ENCODE measurements at regions not wholly inside any gene's neighbourhood (a gene's known extent, or its start where the extent isn't known, plus 50 kb on each side); places are given as distances from the start of the nearest gene placed in this dataset.
A peak's percentile ranks its signal among the peaks of the same experiment; 100 is the strongest.

DNA sequence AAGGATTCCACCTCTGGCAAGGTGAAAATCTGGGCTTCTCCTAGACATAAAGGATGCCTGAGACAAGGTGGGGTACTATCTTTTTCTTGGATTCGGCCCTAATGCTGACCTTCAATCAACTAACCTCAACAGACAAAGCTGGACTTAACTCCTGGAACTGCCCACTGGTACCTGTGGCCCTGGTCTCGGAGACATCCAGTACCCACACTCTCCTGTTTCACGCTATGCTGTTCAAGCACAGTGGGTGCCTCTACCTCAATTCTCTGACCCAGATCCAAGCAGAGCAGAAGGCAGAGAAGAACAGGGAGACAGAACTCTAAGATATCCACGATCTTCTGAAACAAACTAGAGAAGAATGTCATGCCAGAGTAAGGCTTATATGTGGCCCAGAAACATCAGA lies 189.8 kb upstream of the FOXQ1 start:
- no peak for DNase-seq (ENCODE audit: low read depth)

DNA sequence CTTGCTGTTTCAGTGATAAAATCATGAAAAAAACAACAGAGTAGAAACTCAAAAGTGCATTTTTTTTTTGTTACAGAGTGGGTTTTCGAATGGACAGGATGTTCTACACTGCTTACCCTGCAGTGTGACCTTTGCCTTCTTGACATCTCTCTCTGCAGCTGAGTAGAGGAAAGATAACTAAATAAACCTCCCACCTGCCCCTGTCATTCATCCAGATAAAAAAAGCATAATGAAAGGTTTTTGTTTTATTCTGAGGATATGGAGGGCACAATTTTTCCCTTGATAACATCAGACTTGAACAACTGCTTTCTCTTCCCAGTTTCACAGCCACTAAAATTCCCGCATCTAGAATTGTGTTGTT lies 193.6 kb upstream of the FOXQ1 start:
- no peak for DNase-seq (ENCODE audit: low read depth)

DNA sequence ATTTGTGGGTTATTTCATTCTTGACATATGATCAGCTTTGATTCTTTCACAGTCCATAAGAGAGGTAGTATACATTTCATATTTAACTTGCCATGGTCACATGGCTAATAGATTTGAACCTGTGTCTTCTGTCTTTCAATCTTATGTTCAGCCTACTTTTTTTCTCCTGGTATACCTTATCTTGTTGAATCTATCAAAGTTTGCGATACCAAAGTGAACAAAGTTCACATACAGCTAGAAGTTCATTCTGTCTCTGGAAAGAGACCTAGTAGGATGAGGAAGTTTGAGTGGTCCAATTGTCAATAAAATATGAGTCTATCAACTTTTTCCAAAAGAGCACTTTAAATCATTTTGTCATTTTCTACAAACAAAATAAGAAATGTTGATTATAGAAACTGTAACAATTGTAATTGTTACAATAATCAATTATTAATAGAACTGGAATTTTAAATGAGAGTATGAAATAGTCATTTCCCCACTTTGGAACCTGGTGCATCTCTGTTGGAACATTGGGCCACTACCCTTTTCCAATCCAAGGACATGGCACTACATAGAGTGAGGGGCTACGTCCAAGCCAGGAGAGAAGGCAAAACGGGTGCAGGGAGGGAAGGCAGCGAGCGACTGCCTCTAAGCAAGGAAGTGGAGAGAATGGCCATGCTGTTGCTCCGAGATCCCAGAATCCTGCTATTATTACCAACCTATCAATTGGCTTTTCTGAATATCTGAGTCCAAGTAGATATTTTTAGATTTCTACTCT lies 194.2 kb upstream of the FOXQ1 start:
- no peak for DNase-seq (ENCODE audit: low read depth)

DNA sequence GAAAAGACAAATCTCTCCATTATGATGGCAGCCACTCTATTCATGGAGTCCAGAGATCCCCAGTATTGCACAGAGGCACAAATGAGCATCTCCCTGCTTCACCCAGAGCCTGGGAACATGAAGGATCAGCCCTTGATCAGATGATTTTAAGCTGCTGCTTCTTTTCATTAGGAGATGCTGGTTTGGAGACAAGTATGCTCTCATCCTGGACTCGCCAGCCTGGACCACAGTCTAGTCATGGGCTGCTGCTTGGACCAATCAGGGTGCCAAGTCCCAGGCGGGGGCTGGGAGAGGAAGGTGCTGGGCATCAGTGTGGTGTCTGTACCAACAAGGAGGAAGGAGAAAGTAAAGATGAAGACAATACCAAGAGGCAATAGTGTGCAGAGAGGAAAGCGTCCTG lies 195.7 kb upstream of the FOXQ1 start:
- DNase-seq (ENCODE audit: low read depth), result no peak

DNA sequence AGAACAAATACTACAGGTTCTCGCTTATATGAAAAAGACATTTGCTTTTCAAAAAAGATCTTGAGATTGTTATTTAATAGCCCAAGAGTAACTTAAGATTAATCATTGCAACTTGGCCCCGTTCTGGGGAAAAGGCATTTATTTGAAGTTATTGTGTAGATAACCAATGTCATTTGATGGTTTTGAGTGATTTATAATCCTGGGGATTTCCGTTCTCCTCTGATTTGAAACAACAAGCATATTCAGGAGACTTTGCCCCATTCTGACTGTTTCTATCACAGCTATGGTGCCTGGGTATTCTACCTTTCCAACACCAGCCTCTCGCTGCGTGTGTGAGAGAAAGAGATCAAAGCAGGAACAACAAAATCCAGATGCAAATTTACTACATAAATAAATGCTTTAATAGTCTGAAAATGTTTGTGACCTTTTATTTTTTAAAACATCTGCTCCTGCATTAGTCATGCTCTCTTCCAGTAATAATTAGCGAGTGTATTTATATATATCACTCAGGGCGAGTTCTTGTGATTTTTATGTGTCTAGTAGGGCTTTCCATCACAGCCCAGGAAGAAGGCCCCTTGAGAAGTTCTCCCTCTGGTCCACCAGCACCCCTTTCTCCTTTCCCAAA lies 197.9 kb upstream of the FOXQ1 start:
- DNase-seq (ENCODE audit: low read depth), result no peak

DNA sequence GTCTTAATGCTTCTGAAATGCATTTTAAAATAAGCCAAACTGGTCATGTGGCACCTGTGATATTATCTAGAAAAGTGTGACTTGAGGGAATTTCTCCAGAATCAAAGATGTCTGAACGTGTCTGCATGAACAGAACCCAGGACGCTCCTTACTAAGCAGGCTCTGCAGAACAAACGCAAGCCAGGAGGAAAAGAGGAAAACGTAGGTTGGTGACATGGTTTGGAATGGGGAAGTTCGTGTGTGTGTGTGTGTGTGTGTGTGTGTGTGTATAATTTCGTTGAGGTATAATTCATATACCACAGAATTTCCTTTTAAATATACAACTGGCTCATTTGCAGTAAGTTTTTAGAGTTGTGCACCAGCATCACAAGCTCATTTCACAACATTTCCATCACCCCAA lies 200.5 kb upstream of the FOXQ1 start:
- no peak for DNase-seq (ENCODE audit: low read depth)

DNA sequence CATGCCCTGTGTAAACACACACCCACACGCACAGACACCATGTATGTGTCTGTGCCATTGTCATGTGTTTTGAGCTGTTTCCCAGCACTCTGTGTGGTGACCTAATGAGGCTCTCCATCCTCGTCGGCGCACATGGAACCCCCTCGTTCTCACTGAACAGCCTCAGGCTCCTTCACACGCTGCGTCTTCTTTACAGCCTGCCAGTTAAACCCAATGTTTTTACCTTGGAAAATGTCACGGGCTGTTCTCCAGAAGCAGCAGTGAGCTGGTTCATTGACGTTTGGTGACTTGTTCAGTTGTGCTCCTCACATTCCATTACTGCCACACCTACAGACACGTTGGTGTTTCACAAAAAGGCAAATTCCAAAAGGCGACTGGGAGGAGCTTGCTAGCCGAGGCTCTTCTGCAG lies 201.0 kb upstream of the FOXQ1 start:
- no peak for DNase-seq (ENCODE audit: low read depth)

DNA sequence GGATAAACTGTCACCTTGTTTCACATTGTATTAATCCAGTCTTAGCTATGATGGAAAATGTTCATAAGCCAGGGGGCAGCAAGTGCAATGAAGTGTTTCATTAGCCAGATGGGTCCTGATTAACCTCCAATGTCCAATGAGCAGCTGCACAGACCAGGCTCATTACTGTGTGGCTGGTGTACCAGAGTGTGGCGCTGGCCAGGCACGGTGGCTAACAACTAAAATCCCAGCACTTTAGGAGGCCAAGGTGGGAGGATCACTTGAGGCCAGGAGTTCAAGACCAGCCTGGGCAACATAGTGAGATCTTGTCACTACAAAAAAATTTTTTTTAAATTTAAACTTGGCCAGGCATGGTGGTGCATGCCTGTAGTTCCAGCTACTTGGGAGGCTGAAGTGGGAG lies 201.7 kb upstream of the FOXQ1 start:
- DNase-seq (ENCODE audit: low read depth), result no peak

DNA sequence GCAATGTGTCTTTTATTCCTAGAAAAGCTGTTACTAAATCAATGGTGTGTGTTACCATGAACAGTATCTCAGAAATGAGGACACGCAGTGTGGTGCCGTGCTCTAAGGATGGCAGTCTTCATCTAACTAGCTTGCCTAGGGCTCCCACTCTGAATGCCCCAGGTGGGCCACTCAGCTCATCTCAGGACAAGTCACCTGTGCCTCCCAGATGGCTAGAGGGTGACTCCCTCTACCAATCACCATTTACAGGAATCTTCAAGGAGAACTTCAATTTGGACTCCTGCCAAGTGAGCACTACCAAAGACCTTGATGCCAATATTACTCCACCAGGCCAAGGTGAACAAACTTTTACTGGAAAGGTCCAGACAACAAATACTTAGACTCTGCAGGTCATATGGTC lies 202.8 kb upstream of the FOXQ1 start:
- DNase-seq (ENCODE audit: low read depth), result no peak

DNA sequence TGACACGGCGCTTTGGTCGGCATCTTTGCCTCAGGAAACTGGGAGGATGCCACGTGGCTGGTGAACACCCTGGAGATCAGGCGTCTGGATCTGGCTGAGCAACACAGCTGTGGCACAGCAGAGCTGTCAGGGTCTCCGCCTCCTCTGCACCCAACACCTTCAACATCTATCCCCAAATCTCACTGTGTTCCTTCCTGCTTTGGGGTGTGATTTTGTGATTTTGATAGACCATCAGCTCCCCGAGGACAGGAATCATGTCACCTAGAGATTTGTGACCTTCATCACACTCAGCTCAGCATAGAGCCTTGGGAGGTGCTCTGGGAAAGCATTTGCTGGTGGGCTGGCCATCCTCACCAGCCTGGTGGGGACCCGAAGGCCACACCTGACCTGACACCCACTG lies 203.7 kb upstream of the FOXQ1 start:
- DNase-seq (ENCODE audit: low read depth), result no peak

DNA sequence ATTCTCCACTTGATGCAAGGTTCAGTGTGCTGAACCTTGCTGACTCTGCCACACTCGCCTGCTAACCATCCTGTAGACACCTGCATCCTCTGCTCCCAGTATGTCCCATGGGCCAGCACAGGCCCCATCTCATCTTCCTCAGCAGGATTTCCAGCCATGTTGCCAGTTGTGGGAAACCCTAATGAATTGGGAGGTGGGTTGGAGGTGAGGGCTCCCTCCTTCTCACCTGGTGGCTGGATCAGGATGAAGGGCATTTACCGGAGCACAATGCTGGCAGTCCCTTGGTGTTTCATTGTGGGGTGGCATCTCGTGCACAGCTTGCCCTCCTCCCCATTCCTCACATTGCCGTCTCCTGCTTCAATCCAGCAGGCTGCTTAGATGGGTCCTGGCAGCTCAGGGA lies 204.3 kb upstream of the FOXQ1 start:
- no peak for DNase-seq (ENCODE audit: low read depth)

DNA sequence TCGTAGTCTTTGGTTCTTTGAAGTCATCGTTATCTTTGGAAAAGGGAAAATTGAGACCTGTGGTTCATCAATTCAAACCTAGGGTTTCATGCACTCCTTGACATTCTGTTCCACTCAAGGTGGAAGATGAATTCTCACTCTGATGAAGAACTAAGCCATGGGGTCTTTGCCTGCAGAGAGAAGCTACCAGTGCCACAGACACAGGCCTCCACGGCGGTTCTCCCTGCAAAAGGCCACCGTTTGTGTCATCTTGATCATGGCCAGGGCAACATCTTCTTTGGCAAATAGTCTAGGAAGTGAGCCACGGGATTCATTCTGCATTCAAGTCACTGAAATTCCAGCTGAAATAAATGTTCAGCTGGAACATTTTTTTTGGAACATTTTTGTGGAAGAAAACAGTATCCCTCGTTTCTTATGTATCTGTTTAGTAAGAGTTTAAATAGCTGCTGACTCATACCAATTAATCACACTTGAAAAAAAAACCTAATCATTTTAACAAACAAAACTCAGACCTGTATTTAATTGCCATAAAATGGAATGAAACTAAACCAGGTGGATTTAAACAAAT lies 206.0 kb upstream of the FOXQ1 start:
- DNase-seq (ENCODE audit: low read depth), result no peak

DNA sequence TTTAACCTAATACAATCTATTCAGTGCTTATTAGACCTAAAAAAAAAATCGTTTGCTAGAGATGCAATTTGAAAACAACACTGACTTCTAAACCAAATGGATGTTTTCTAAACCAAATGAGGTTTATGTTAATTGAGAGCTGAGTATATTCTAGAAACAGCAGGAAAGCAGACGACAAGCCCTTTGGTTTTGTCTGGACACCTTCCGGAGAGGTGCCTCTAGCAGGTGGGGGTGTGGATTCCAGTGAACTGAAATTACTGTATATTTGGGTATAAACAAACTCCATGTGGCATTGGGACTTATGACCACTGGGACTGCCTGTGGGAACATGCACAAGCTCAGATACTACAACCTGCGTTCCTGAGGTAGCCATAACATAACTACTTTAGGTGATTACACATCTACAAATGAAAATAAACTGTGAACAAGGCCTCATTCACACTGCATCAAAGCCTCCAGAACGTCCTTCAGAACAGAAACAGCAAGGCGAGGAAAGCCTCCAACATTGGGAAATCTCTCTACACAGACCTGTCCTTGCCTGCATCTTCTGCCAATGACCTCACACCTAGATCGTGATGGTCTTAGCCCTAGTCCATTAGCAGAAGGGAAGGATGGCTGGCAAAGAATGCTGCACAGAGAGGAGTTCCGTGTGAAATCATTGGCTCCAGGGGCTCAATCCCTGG lies 206.8 kb upstream of the FOXQ1 start:
- DNase-seq (ENCODE audit: low read depth), result no peak

DNA sequence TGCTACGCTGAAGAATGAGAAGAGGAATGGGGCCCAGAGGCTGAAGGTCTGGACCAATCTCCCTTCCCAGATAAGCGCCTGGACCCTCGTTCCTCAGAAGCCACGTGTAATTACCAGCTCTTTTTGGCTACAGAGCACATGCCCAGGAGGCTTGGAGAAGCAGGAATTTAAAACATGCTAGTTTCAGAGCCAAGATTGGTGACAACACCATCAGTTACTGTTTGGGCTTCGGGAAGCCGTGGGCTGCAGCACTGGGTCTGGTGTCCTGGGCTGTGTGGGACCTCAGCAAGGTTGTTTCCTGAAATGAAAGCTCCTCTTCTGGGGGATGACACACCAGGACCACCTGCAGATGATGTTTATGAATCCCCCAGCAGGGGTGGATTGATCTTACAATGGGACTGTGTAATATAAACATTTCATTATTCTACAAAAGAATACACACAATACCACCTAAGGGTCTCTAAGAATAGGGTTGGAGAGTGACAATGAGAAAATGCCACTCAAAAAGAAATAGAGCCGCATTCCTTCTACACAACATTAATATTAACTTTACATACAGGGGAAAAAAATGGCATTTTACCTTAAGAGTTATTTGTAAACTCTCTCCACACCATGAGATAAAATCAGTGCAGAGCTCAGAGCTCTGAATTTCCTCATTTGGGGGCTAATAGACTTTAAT lies 207.8 kb upstream of the FOXQ1 start:
- no peak for DNase-seq (ENCODE audit: low read depth)

DNA sequence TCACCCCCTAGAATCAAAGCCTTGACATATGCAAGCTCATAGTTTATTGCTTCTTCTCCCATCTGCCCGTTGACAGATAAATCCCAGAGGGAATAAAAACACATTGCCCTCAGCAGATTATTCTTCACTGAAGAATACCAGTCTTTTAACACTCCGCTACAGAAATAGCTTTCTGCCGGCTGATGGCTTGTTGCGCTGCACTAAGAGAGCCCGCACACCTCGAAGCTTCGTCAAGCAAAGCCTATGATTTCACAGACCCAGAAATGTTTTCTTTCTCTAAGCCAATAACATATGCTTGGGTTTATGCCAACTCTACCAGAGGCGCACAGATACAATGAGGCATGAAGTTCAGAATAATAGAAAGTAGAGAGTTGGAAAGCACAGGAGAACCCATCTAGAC lies 208.9 kb upstream of the FOXQ1 start:
- no peak for DNase-seq (ENCODE audit: low read depth)

DNA sequence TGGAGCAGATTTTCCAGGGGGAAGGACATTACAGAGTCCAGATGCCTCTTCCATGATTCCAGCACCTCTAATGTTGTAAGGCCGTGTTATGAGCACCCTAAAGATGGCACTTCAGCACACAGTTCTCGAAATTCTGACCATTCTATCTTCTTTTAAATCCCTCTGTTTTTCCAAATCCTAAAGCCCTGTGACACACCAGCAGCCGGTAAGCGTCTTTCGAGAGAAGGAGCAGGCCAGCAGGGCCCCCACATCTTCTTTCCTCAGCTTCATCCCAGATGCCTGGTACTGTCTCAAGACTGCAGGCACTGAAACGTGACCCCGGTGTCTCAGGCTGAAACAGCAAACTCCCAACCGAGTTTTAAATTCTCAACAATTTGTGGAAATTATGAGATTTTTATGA lies 211.6 kb upstream of the FOXQ1 start:
- no peak for DNase-seq (ENCODE audit: low read depth)

DNA sequence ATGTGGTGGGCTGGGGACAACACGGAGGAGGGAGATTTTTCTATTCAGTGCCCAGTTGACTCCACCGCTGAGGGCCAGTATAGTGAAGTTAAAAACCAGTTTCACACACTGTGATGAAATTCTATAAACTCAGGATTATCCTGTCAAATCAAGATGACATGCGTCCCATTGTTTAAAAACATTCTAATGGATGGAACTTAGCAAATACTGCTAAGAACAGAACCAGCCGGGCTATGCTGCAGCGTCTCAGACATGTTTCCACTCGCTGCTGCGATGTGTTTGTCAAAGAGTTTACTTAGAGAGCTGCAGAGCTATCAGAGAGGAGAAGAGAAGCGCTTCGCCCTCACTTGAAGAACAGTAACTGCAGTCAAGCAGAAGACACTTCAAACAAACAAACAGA lies 212.6 kb upstream of the FOXQ1 start:
- no peak for DNase-seq (ENCODE audit: low read depth)

DNA sequence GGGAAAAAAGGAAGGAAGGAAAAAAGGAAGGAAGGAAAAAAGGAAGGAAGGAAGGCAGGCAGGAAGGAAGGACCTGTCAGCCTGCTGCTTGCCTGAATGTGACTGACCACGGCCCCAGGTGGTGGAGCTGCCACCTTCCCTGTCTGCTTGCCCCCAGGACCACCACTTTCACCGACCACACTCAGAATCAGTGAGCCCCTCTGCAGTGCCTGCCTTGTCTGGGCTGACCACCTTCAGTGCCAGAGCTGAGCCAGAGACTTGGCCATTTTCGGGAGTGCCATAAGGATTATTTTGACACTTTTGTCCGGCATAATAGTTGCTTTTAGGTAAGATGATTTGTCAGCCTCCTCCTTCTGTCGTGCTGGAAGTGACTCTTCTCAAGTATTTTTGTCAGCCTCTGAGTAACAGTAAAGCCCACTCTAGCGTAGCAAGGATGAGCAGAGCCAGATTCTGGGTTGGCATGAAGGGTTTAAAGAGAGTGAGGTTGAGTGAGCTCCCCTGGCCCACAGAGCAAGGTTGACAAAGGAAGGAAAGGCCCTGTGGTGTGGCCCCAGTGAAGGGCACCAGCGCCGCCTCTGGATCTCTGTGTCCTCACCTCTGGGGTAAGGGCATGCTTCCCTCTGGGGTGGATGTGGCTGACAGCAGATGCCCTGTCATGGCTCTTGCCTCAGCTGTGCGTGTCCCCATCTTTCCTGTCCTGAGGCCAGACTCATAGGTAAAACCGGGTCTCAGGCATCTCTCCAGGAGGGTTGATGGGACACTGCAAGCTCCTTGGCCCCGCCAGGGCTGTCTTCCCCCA lies 214.7 kb upstream of the FOXQ1 start:
- no peak for DNase-seq (ENCODE audit: low read depth)

DNA sequence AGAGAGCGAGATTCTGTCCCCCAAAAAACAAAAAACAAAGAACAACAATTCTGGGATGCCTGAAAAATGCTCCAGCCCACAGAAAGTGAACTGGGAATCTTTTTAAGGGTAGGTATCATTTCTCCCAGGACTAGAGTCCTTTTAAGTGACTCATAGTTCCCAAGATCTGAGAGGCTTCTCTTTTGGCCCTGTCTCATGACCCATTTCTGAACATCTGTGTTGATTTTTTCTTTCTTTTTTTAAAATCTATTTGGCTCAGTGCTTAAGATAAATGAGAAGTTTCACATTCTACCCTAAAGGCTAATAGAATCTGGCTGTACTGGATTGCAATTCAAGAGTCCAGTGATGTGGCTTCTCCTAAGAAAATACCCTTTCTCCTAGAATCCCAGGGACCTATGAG lies 217.6 kb upstream of the FOXQ1 start:
- DNase-seq (ENCODE audit: low read depth), result peak; percentile 38

DNA sequence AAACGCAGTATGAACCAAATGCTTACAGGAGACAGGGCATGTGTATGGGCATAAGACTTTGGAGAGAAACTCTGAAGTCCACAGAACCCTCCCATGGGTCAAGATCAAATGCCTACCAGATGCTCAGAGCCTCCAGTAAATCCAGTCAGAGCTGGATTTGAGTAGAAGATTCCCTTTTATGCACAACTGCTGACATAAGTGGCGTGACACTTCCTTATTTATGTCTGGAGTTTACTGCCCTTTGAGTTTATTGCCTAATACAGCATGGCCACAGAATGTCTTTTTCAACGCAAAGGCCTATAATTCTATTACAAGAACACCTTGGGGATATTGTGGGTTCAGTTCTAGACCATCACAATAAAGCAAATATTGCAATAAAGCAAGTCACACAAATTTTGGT lies 220.0 kb upstream of the FOXQ1 start:
- DNase-seq (ENCODE audit: low read depth), result no peak

DNA sequence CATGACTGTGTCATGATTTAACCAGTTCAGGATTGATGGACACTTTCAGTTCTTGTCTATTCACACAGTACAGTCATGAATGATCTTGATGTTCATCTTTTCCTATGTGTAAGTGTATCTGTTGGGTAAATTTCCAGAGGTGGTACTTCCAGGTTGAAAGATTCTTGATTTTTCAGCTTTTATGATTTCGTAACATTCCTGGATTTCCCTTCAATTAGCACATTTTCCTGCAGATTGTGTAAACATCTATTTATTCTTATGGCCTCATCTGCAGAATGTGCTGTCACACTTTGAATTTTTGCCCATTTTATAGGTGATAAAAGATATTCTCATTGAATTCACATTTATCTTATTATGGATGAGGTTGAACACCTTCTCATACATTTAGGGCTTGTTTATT lies 222.0 kb upstream of the FOXQ1 start:
- no peak for DNase-seq (ENCODE audit: low read depth)

DNA sequence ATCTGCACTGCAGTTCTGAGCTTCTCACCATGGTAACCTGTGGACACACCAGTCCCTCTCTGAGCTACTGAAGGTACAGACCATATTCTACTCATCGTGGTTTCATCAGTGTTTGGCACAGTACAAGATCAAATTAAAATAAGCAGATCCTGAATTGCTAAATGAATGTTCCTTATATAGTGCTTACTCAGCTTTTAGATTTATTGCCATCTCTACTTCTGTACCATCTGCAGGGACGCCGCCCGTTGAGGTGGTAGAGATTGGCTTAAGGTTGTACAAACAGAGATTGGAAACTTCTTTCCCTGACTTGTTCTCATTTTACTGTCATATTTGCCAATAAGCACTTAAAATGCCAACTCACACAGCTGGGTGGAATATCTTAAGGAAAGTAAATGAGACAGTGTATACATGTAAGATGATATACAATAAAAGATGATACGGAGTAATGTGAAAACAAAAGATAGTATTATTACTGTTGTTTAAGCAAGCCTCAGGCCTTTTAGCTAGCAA lies 223.4 kb upstream of the FOXQ1 start:
- no peak for DNase-seq (ENCODE audit: low read depth)

Data from HS-5 (cell line).